ENCODE measurements at regions not wholly inside any gene's neighbourhood (a gene's known extent, or its start where the extent isn't known, plus 50 kb on each side); places are given as distances from the start of the nearest gene placed in this dataset.

- DNase-seq = no peak
- H3K27ac ChIP-seq (ENCODE audit: insufficient read depth in 1 of 2, low read depth in 1 of 2, low read length in 2 of 2, poor library complexity in 1 of 2, severe bottlenecking in 2 of 2) = no peak overlapping the region
- no peak overlapping the region for H3K4me3 ChIP-seq (ENCODE audit: control insufficient read depth in 1 of 7, extremely low read depth in 1 of 7, insufficient read depth in 4 of 7, low read depth in 2 of 7, low read length in 6 of 7)
- H3K36me3 ChIP-seq (ENCODE audit: control insufficient read depth in 4 of 4, insufficient read depth in 4 of 4, low read length in 3 of 4) = no peaks in the 10 kb centered on the region
- ChIA-PET CTCF (interaction anchor here (0.6 kb wide), 1 partner anchor 41 kb away, joined by 3 read pairs; no protein-coding TSS in a partner anchor), POLR2A (no interaction called here)
- peaks cover 0 to 15% (median 13%) of the 10 kb centered on the region in 4 experiments for H3K4me1 ChIP-seq (ENCODE audit: control extremely low read depth in 1 of 4, control insufficient read depth in 4 of 4, insufficient read depth in 4 of 4, low read length in 3 of 4)
- H3K27me3 ChIP-seq (replicated peaks in 2 of 5; ENCODE audit: control insufficient read depth in 4 of 5, insufficient read depth in 5 of 5, low read length in 4 of 5) = peaks cover 0 to 3% (median 0%) of the 10 kb centered on the region in 5 experiments
- 62% methylated on average over 4 of the region's 4 CpGs for WGBS (ENCODE audit: insufficient coverage)
- H3K9me3 ChIP-seq (ENCODE audit: control extremely low read depth in 1 of 5, control insufficient read depth in 4 of 5, insufficient read depth in 2 of 5, low read depth in 1 of 5, low read length in 4 of 5) = no peaks in the 10 kb centered on the region
These were observed 55.1 kb upstream of the MAMLD1 start for GRCh38 chrX:150308041-150308440.

- Histone ChIP-seq H3K9me3 (ENCODE audit: control extremely low read depth in 1 of 5, control insufficient read depth in 4 of 5, insufficient read depth in 2 of 5, low read depth in 1 of 5, low read length in 4 of 5) (no peaks in the 10 kb centered on the region), H3K27me3 (replicated peaks in 2 of 5; ENCODE audit: control insufficient read depth in 4 of 5, insufficient read depth in 5 of 5, low read length in 4 of 5) (peaks cover 0 to 3% (median 0%) of the 10 kb centered on the region in 5 experiments), H3K4me3 (ENCODE audit: control insufficient read depth in 1 of 7, extremely low read depth in 1 of 7, insufficient read depth in 4 of 7, low read depth in 2 of 7, low read length in 6 of 7) (no peak overlapping the region), H3K36me3 (ENCODE audit: control insufficient read depth in 4 of 4, insufficient read depth in 4 of 4, low read length in 3 of 4) (no peaks in the 10 kb centered on the region), H3K4me1 (ENCODE audit: control extremely low read depth in 1 of 4, control insufficient read depth in 4 of 4, insufficient read depth in 4 of 4, low read length in 3 of 4) (peaks cover 0 to 15% (median 13%) of the 10 kb centered on the region in 4 experiments), H3K27ac (ENCODE audit: insufficient read depth in 1 of 2, low read depth in 1 of 2, low read length in 2 of 2, poor library complexity in 1 of 2, severe bottlenecking in 2 of 2) (no peak overlapping the region)
- no peak for DNase-seq
- ChIA-PET CTCF (interaction anchor here (0.6 kb wide), 1 partner anchor 42 kb away, joined by 3 read pairs; no protein-coding TSS in a partner anchor), POLR2A (no interaction called here)
- 83% methylated on average over 6 of the region's 9 CpGs for WGBS (ENCODE audit: insufficient coverage)
These were observed 54.5 kb upstream of the MAMLD1 start for GRCh38 chrX:150308532-150309157.

- POLR2A ChIA-PET = no interaction called here
- WGBS (ENCODE audit: insufficient coverage) = 84% methylated on average over 4 of the region's 4 CpGs
- CTCF ChIA-PET = no interaction called here
- Histone ChIP-seq H3K36me3 (ENCODE audit: control insufficient read depth in 4 of 4, insufficient read depth in 4 of 4, low read length in 3 of 4) (no peaks in the 10 kb centered on the region), H3K27ac (ENCODE audit: insufficient read depth in 1 of 2, low read depth in 1 of 2, low read length in 2 of 2, poor library complexity in 1 of 2, severe bottlenecking in 2 of 2) (no peak overlapping the region), H3K9me3 (ENCODE audit: control extremely low read depth in 1 of 5, control insufficient read depth in 4 of 5, insufficient read depth in 2 of 5, low read depth in 1 of 5, low read length in 4 of 5) (no peaks in the 10 kb centered on the region), H3K4me1 (ENCODE audit: control extremely low read depth in 1 of 4, control insufficient read depth in 4 of 4, insufficient read depth in 4 of 4, low read length in 3 of 4) (peaks cover 0 to 15% (median 13%) of the 10 kb centered on the region in 4 experiments), H3K4me3 (ENCODE audit: control insufficient read depth in 1 of 7, extremely low read depth in 1 of 7, insufficient read depth in 4 of 7, low read depth in 2 of 7, low read length in 6 of 7) (no peak overlapping the region), H3K27me3 (replicated peaks in 2 of 5; ENCODE audit: control insufficient read depth in 4 of 5, insufficient read depth in 5 of 5, low read length in 4 of 5) (peaks cover 0 to 3% (median 0%) of the 10 kb centered on the region in 5 experiments)
- DNase-seq = no peak
These were observed 52.7 kb upstream of the MAMLD1 start for GRCh38 chrX:150310417-150310816.

DNA sequence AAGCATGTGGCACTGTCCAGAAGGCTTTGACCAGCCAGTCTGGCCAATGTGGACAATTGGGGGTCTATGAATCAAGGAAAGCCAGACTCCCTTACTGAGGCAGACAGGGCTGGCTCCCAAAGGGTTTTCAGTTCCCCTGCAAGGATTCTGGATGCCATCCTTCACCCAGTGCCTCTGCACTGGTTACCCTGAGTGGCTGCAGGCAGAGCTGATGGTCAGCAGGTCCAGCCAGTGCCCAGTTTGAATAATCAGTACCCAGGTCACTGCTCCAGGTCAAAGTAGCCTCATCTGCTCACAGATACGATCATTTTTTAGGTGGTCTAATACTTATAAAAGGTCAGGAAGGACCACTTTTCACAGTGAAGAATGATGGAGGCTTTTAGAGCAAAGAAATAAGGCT, 52.2 kb upstream of the MAMLD1 start:
- CTCF ChIA-PET = no interaction called here
- peaks cover 0 to 15% (median 13%) of the 10 kb centered on the region in 4 experiments for H3K4me1 ChIP-seq (ENCODE audit: control extremely low read depth in 1 of 4, control insufficient read depth in 4 of 4, insufficient read depth in 4 of 4, low read length in 3 of 4)
- no peaks in the 10 kb centered on the region for H3K9me3 ChIP-seq (ENCODE audit: control extremely low read depth in 1 of 5, control insufficient read depth in 4 of 5, insufficient read depth in 2 of 5, low read depth in 1 of 5, low read length in 4 of 5)

GRCh38 chrX:150312931-150313330, 50.2 kb upstream of the MAMLD1 start:
- H3K27me3 ChIP-seq (replicated peaks in 2 of 5; ENCODE audit: control insufficient read depth in 4 of 5, insufficient read depth in 5 of 5, low read length in 4 of 5) = no peaks in the 10 kb centered on the region
- peaks cover 0 to 15% (median 13%) of the 10 kb centered on the region in 4 experiments for H3K4me1 ChIP-seq (ENCODE audit: control extremely low read depth in 1 of 4, control insufficient read depth in 4 of 4, insufficient read depth in 4 of 4, low read length in 3 of 4)
- no peaks in the 10 kb centered on the region for H3K36me3 ChIP-seq (ENCODE audit: control insufficient read depth in 4 of 4, insufficient read depth in 4 of 4, low read length in 3 of 4)
- H3K4me3 ChIP-seq (ENCODE audit: control insufficient read depth in 1 of 7, extremely low read depth in 1 of 7, insufficient read depth in 4 of 7, low read depth in 2 of 7, low read length in 6 of 7) = no peak overlapping the region
- ChIA-PET POLR2A (no interaction called here), CTCF (no interaction called here)
- no peak overlapping the region for H3K27ac ChIP-seq (ENCODE audit: insufficient read depth in 1 of 2, low read depth in 1 of 2, low read length in 2 of 2, poor library complexity in 1 of 2, severe bottlenecking in 2 of 2)
- no peaks in the 10 kb centered on the region for H3K9me3 ChIP-seq (ENCODE audit: control extremely low read depth in 1 of 5, control insufficient read depth in 4 of 5, insufficient read depth in 2 of 5, low read depth in 1 of 5, low read length in 4 of 5)
- WGBS (ENCODE audit: insufficient coverage) = 49% methylated on average over 3 of the region's 3 CpGs
- DNase-seq = no peak

More for the DNA sequence above, 52.2 kb upstream of the MAMLD1 start:
- H3K27ac ChIP-seq (ENCODE audit: insufficient read depth in 1 of 2, low read depth in 1 of 2, low read length in 2 of 2, poor library complexity in 1 of 2, severe bottlenecking in 2 of 2) = no peak overlapping the region
- WGBS (ENCODE audit: insufficient coverage) = 70% methylated on average over 1 of the region's 1 CpG
- peaks cover 0 to 3% (median 0%) of the 10 kb centered on the region in 5 experiments for H3K27me3 ChIP-seq (replicated peaks in 2 of 5; ENCODE audit: control insufficient read depth in 4 of 5, insufficient read depth in 5 of 5, low read length in 4 of 5)
- no peak overlapping the region for H3K4me3 ChIP-seq (ENCODE audit: control insufficient read depth in 1 of 7, extremely low read depth in 1 of 7, insufficient read depth in 4 of 7, low read depth in 2 of 7, low read length in 6 of 7)
- POLR2A ChIA-PET = no interaction called here
- no peaks in the 10 kb centered on the region for H3K36me3 ChIP-seq (ENCODE audit: control insufficient read depth in 4 of 4, insufficient read depth in 4 of 4, low read length in 3 of 4)
- no peak for DNase-seq
